SK-N-SH (cell line): ENCODE measurements at regions not wholly inside any gene's neighbourhood (a gene's known extent, or its start where the extent isn't known, plus 50 kb on each side); places are given as distances from the start of the nearest gene placed in this dataset.

Experiments
- CTCF ChIA-PET: fragments of 300-600, 350-600 bp; formaldehyde crosslinking; extraction: SDS; loops from one replicate; lab custom pipeline; 2021; lab: Yijun Ruan, JAX
- POLR2A ChIA-PET: fragments of 350-600 bp; sonication (Branson Sonifier 250); formaldehyde crosslinking; extraction: SDS; loops from one replicate; lab custom pipeline; 2020; ENCODE audit warnings: antibody characterized with exemption, inconsistent platforms; lab: Yijun Ruan, JAX
- DNase-seq: peaks from one replicate; pipeline ENCODE4 v3.0.0; 2012
- H2AFZ ChIP-seq: fragments of 200-600 bp; sonication (generic); 2 replicates; pipeline ENCODE4 v1.8.1; 2016; ENCODE audit warnings: antibody characterized with exemption, mild to moderate bottlenecking, low read depth
- H3F3A ChIP-seq: fragments of 200-600 bp; sonication (generic); replicated peaks from 2 replicates; pipeline ENCODE3; 2016; ENCODE audit warnings: antibody characterized with exemption, mild to moderate bottlenecking; ENCODE audit not compliant: insufficient read depth
- H3K27ac ChIP-seq, 2 experiments: fragments of 200-500 bp in 1 of 2; fragments of 200-600 bp in 1 of 2; sonication (Bioruptor generic) in 1 of 2; sonication (generic), shearing (Covaris generic) in 1 of 2; 2 replicates each; pipeline versions ENCODE4 v1.5.1 to v1.6.1; 2014 to 2016; ENCODE audit warnings: low read depth in 2 of 2, inconsistent platforms in 1 of 2, low read length in 1 of 2, mild to moderate bottlenecking in 1 of 2, mixed read lengths in 1 of 2
- H3K27me3 ChIP-seq: fragments of 200-600 bp; sonication (generic), shearing (Covaris generic); 2 replicates; pipeline ENCODE4 v1.6.1; 2016; ENCODE audit warnings: mixed run types; ENCODE audit not compliant: insufficient read depth
- H3K36me3 ChIP-seq, 2 experiments: fragments of 200-500 bp in 1 of 2; fragments of 200-600 bp in 1 of 2; sonication (Bioruptor generic) in 1 of 2; sonication (generic) in 1 of 2; replicated peaks in 1 of 2; 2 replicates each; pipeline versions ENCODE3 to v1.5.1; 2014 to 2016; ENCODE audit warnings: low read length in 1 of 2, mild to moderate bottlenecking in 1 of 2; ENCODE audit not compliant: insufficient read depth in 2 of 2, control insufficient read depth in 1 of 2
- H3K4me1 ChIP-seq, 2 experiments: fragments of 200-500 bp in 1 of 2; fragments of 200-600 bp in 1 of 2; sonication (Bioruptor generic) in 1 of 2; sonication (generic), shearing (Covaris generic) in 1 of 2; 2 replicates each; pipeline versions ENCODE4 v1.5.1 to v1.6.1; 2014 to 2016; ENCODE audit warnings: low read depth in 1 of 2, low read length in 1 of 2, mixed run types in 1 of 2; ENCODE audit not compliant: insufficient read depth in 2 of 2, control insufficient read depth in 1 of 2
- H3K4me2 ChIP-seq: fragments of 200-600 bp; sonication (generic), shearing (Covaris generic); 2 replicates; pipeline ENCODE4 v1.6.1; 2017; ENCODE audit warnings: mixed run types
- H3K4me3 ChIP-seq, 2 experiments: fragments of 200-500 bp in 1 of 2; fragments of 200-600 bp in 1 of 2; sonication (Bioruptor generic) in 1 of 2; sonication (generic), shearing (Covaris generic) in 1 of 2; 2 replicates each; pipeline versions ENCODE4 v1.5.1 to v1.8.1; 2014 to 2016; ENCODE audit warnings: low read depth in 2 of 2, inconsistent platforms in 1 of 2, low read length in 1 of 2, mild to moderate bottlenecking in 1 of 2, mixed read lengths in 1 of 2, moderate library complexity in 1 of 2
- H3K79me2 ChIP-seq: fragments of 200-600 bp; sonication (generic); 2 replicates; pipeline ENCODE4 v1.8.1; 2017; ENCODE audit warnings: mild to moderate bottlenecking; ENCODE audit not compliant: insufficient read depth
- H3K9ac ChIP-seq: fragments of 200-600 bp; sonication (generic); 2 replicates; pipeline ENCODE4 v1.6.1; 2017; ENCODE audit warnings: mixed run types
- H3K9me2 ChIP-seq: fragments of 200-600 bp; sonication (generic); 2 replicates; pipeline ENCODE4 v1.6.1; 2017; ENCODE audit warnings: mixed run types
- H3K9me3 ChIP-seq: fragments of 200-600 bp; sonication (generic); 2 replicates; pipeline ENCODE4 v1.6.1; 2017; ENCODE audit warnings: mixed run types, mild to moderate bottlenecking, moderate library complexity
- H4K20me1 ChIP-seq: fragments of 200-600 bp; sonication (generic); 2 replicates; pipeline ENCODE4 v1.6.1; 2017; ENCODE audit warnings: mild to moderate bottlenecking, mixed run types; ENCODE audit not compliant: insufficient read depth
- CTCF ChIP-seq: fragments of 200-600 bp; sonication (generic); IDR thresholded peaks from 2 replicates; pipeline ENCODE4 v1.6.1; 2017; ENCODE audit warnings: antibody characterized with exemption, mild to moderate bottlenecking, moderate library complexity
- EP300 ChIP-seq, 2 experiments: IDR thresholded peaks; 2 replicates each; pipeline versions ENCODE4 v1.4.0 to v1.6.1; 2012; ENCODE audit warnings: borderline replicate concordance in 1 of 2, low read depth in 1 of 2, low read length in 1 of 2
- EZH2phosphoT487 ChIP-seq: fragments of 200-600 bp; sonication (generic); IDR thresholded peaks from 2 replicates; pipeline ENCODE4 v1.6.1; 2017; ENCODE audit warnings: low read depth, mixed run types, mild to moderate bottlenecking, antibody characterized with exemption, moderate library complexity, borderline replicate concordance
- FOXJ3 ChIP-seq: sonication (generic); formaldehyde crosslinking; IDR thresholded peaks from 2 replicates; pipeline ENCODE4 v1.5.1; 2020; ENCODE audit warnings: mild to moderate bottlenecking, missing genetic modification reagents
- FOXM1 ChIP-seq: IDR thresholded peaks from 2 replicates; pipeline ENCODE4 v1.4.0; 2012; ENCODE audit warnings: low read depth, mild to moderate bottlenecking
- GABPA ChIP-seq: IDR thresholded peaks from 2 replicates; pipeline ENCODE4 v1.4.0; 2012; ENCODE audit warnings: low read depth, mild to moderate bottlenecking
- GATA2 ChIP-seq: sonication (generic); formaldehyde crosslinking; IDR thresholded peaks from 2 replicates; pipeline ENCODE4 v1.5.0; 2020; ENCODE audit warnings: mild to moderate bottlenecking, missing genetic modification reagents
- JUND ChIP-seq: IDR thresholded peaks from 2 replicates; pipeline ENCODE4 v1.4.0; 2012
- MEF2A ChIP-seq: IDR thresholded peaks from 2 replicates; pipeline ENCODE4 v1.4.0; 2012; ENCODE audit warnings: low read depth, borderline replicate concordance
- MXI1 ChIP-seq: IDR thresholded peaks from 2 replicates; pipeline ENCODE4 v1.6.1; 2012; ENCODE audit warnings: mild to moderate bottlenecking, low read depth, low read length, improper control_type of control experiment
- NRF1 ChIP-seq: IDR thresholded peaks from 2 replicates; pipeline ENCODE4 v1.6.1; 2012; ENCODE audit warnings: low read depth, mild to moderate bottlenecking, low read length
- RCOR1 ChIP-seq: fragments of 150-350 bp; IDR thresholded peaks from 2 replicates; pipeline ENCODE4 v1.6.1; 2017; ENCODE audit warnings: antibody characterized with exemption, low read length
- RXRA ChIP-seq: IDR thresholded peaks from 2 replicates; pipeline ENCODE4 v1.4.0; 2012; ENCODE audit warnings: low read depth, mild to moderate bottlenecking, borderline replicate concordance
- TAF1 ChIP-seq: IDR thresholded peaks from 2 replicates; pipeline ENCODE4 v1.6.1; 2012; ENCODE audit warnings: low read depth, mild to moderate bottlenecking, low read length, moderate library complexity, borderline replicate concordance
- TCF12 ChIP-seq: IDR thresholded peaks from 2 replicates; pipeline ENCODE4 v1.4.0; 2012
- TEAD4 ChIP-seq: IDR thresholded peaks from 2 replicates; pipeline ENCODE4 v1.4.0; 2012; ENCODE audit warnings: mild to moderate bottlenecking, borderline replicate concordance; ENCODE audit not compliant: insufficient read depth
- USF2 ChIP-seq: fragments of 150-350 bp; IDR thresholded peaks from 2 replicates; pipeline ENCODE4 v1.6.1; 2017; ENCODE audit warnings: antibody characterized with exemption, low read length, low read depth, borderline replicate concordance
- YY1 ChIP-seq: IDR thresholded peaks from 2 replicates; pipeline ENCODE4 v1.4.0; 2012; ENCODE audit warnings: low read depth, mild to moderate bottlenecking
- ZBTB33 ChIP-seq: IDR thresholded peaks from 2 replicates; pipeline ENCODE4 v1.4.0; 2012; ENCODE audit warnings: low read depth, borderline replicate concordance
- WGBS: methylation state at CpG from one replicate; pipeline ENCODE4 v1.1.6; 2017; ENCODE audit warnings: low lambda C conversion rate; 5-methylcytosine and 5-hydroxymethylcytosine counted together

- Histone ChIP-seq H3F3A (peaks cover 13% of the 10 kb centered on the region), H3K79me2 (no peaks in the 10 kb centered on the region), H3K4me2 (no peak overlapping the region), H3K4me3 (no peak overlapping the region), H3K27me3 (no peaks in the 10 kb centered on the region), H3K4me1 (peaks cover 0 to 13% of the 10 kb centered on the region in 2 experiments; a peak in 2 of 4 replicates), H3K9ac (no peak overlapping the region), H3K9me2 (no peaks in the 10 kb centered on the region), H4K20me1 (no peaks in the 10 kb centered on the region), H2AFZ (no peak overlapping the region), H3K36me3 (no peaks in the 10 kb centered on the region), H3K27ac (peak overlapping the region in 1 of 2 experiments; percentile 85; a peak in 2 of 4 replicates), H3K9me3 (no peaks in the 10 kb centered on the region)
- TF ChIP-seq MXI1 = no peak
- no peak for TF ChIP-seq TAF1
- no peak for TF ChIP-seq JUND
- no peak for TF ChIP-seq USF2
- TF ChIP-seq EZH2phosphoT487 = no peak
- no peak for TF ChIP-seq MEF2A
- no peak for TF ChIP-seq GABPA
- ChIA-PET CTCF (no interaction called here), POLR2A (no interaction called here)
- WGBS = 96% methylated on average over 2 of the region's 2 CpGs
- no peak for DNase-seq
Observed at GRCh38 chr6:82015526-82015925, 232.0 kb downstream of the IBTK start.

GRCh38 chr6:82015043-82015442 lies 232.5 kb downstream of the IBTK start:
- H3K9me3 ChIP-seq = no peaks in the 10 kb centered on the region
- peak overlapping the region; percentile 22; the same call in 1 of the 2 replicates for H3K9ac ChIP-seq
- H3K4me2 ChIP-seq = no peak overlapping the region
- H3F3A ChIP-seq = peaks cover 13% of the 10 kb centered on the region
- H3K79me2 ChIP-seq = no peaks in the 10 kb centered on the region
- TF ChIP-seq TEAD4 (no peak), JUND (no peak), RXRA (no peak), RCOR1 (no peak), USF2 (no peak), YY1 (no peak), GATA2 (CRISPR knock-in tag) (no peak), ZBTB33 (no peak), TCF12 (no peak), FOXM1 (no peak), FOXJ3 (CRISPR knock-in tag) (no peak), CTCF (no peak), EP300 (IDR thresholded peaks at IDR 0.05; ENCODE audit: borderline replicate concordance in 1 of 2, low read depth in 1 of 2, low read length in 1 of 2) (no peak), NRF1 (no peak)
- H3K36me3 ChIP-seq = no peaks in the 10 kb centered on the region
- ChIA-PET CTCF (interaction anchor here (0.7 kb wide), 1 partner anchor 26 kb away, joined by 3 read pairs; no protein-coding TSS in a partner anchor), POLR2A (no interaction called here)
- 0 out of 2 replicates have a peak overlapping the region, but pooled peaks have one; percentile 11 for H2AFZ ChIP-seq
- H3K27ac ChIP-seq = peak overlapping the region in 1 of 2 experiments; percentile 85; a peak in 2 of 4 replicates
- peaks cover 0 to 13% of the 10 kb centered on the region in 2 experiments; a peak in 2 of 4 replicates for H3K4me1 ChIP-seq
- WGBS = 88% methylated on average over 2 of the region's 2 CpGs
- no peaks in the 10 kb centered on the region for H3K27me3 ChIP-seq
- no peak for DNase-seq
- H3K4me3 ChIP-seq = no peak overlapping the region
- no peaks in the 10 kb centered on the region for H4K20me1 ChIP-seq
- H3K9me2 ChIP-seq = no peaks in the 10 kb centered on the region
